NOMO-1 treated with DMSO at 0.1 percent for 48 hours (cell line): ENCODE measurements at regions not wholly inside any gene's neighbourhood (a gene's known extent, or its start where the extent isn't known, plus 50 kb on each side); places are given as distances from the start of the nearest gene placed in this dataset.
"Not testable (repeated sequence)": the region's sequence is repeated elsewhere in the genome, so short reads cannot be mapped to it uniquely, and the experiment has no call there.

ENCODE experiments used
- DNase-seq: peaks from one replicate; lab custom pipeline; 2025; ENCODE audit not compliant: unreplicated experiment; lab: John Stamatoyannopoulos, UW

- not testable (repeated sequence) for DNase-seq
Observed at GRCh38 chr1:194001726-194002350, 815.4 kb upstream of the B3GALT2 start.

GRCh38 chr1:193988885-193989284, 802.5 kb upstream of the B3GALT2 start:
- no peak for DNase-seq

DNA sequence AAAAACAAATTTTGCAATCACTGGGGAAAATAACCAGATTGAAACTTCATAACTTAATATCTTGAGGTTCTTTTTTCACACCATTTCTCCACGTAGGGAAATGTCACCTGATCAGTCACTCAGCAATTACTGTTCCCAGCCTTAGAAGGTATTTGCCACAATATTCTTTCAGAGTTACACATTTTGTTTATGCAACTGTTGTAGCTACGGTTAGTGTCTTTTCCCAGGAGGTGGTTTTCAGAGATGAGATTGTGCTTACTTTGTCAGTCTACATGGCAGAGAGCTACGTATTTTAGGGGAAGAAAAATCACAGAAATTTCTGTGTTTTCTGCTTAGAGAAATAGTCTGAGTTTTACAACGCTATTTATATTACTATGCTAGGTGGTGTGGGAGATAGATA, 792.8 kb upstream of the B3GALT2 start:
- DNase-seq: no peak

DNA sequence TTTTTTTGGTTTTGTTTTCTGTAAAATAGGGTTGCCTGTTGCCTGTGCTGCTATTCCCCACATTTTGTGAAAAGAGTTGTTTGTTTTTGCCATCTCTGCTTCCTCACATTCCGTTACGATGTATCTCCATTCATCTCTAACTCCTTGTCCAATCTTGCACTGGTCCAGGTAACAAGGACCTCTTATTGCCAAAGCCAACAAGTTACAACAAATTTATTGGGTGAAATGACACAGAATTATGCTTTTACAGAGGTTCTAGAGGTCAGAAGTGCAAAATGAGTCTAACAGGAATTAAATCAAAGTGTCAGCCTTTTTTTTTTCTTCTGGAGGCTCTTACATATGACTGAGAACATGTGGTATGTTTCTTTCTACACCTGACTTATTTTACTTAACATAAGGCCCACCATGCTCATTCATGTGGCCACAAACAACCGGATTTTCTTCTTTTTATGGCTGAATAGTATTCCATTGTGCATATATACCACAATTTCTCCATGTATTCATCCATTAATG, 787.9 kb upstream of the B3GALT2 start:
- no peak for DNase-seq

- no peak for DNase-seq
Observed at GRCh38 chr1:193973428-193973827, 787.0 kb upstream of the B3GALT2 start.

DNA sequence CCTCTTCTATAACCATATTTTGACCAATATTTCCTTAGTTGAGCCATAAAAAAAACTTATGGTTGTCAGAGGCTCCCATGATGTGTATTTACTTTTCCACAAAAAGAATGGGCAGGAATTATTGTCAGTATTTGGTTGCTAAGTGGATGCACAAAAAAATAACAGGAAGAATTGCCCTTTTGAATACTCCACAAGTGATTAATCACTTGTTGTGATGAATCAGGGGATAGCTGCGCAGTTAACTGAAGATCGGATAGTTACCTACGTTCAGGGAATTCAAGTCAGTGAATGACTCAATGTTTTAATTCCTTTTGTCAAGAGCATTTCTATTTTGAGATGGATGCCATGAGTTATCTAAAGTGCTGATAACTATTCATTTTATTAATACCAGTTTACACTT, 785.2 kb upstream of the B3GALT2 start:
- no peak for DNase-seq

GRCh38 chr1:193960499-193960898, 774.1 kb upstream of the B3GALT2 start:
- DNase-seq: no peak

GRCh38 chr1:193960040-193960439, 773.6 kb upstream of the B3GALT2 start:
- no peak for DNase-seq

DNA sequence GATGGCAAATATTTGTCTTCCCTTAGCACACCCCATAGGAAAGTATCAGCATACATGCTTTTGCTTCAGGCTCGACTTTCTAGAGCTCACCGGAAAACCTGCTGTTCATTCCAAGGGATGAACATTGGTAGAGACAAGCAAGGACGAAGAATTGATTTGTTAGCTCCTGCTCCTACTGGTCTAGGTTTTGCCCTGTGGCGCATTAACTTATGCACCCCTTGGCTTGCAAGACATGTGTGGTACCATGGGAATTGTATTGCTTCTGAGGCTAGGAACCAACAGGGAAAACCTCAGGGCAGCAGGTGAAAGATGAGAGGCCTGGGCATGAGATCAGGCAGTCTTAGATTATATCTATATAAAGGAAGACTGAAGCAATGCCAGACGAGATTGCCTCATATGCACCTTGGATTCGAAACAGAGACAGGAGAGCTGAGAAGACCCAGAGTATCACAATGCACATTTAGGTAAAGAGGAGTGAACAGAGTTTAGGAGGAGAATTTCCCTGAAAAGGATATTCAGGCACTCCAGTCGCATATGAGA, 771.2 kb upstream of the B3GALT2 start:
- no peak for DNase-seq

DNA sequence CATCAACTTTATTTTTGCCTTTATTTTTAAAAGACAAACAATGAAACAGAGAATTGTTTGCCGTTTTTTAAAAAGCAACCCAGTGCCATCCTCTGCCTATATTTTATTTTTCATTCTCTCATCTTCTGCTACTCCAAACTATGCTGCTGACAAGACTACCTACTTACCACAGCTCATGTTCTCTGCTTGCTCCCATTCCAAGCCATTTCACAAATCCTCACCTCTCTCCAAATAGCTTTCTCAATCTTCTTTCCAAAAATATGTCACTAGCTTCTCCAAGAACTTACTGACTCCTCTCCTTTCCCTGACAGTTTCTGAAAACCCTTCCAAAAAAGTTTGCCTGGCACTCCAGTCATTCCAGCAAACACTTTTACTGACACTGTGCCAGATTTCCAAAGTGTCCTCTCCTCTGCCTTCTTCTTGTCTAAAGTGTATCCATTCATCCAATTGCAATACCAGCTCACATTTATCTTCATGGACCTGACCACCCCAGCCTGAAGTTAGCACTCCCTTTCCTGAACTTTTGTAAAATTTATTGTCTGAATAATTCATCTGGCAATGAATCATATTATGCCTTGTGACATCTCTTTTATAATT, 766.5 kb upstream of the B3GALT2 start:
- DNase-seq: no peak

GRCh38 chr1:193951984-193952383, 765.6 kb upstream of the B3GALT2 start:
- no peak for DNase-seq

DNA sequence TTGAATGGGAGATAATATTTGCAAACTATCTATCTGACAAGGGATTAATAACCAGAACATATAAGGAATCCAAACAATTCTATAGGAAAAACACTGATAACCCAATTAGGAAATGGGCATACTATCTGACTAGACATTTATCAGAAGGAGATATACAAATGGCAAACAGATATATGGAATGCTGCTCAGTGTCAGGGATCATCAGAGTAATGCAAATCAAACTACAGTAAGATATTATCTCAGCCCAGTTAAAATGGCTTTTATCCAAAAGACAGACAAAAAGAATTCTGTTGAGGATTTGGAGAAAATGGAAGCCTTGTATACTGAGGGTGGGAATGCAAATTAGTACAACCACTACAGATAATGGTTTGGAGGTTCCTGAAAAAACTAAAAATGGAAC, 758.0 kb upstream of the B3GALT2 start:
- no peak for DNase-seq

DNA sequence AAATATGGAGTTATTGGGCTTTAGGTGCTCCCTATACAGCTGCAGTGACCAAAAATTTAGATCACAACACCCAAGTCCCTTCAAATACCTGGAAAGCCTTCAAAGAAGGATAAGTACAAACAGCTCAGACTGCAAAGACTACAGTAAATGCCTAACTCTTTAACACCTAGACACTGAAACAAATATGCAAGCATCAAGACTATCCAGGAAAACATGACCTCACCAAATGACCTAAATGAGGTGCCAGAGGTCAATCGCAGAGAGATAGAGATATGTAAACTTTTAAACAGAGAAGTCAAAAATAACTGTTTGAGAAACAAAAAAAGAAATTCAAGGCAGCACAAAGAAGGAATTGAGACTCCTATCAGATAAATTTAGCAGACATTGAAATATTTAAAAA, 753.8 kb upstream of the B3GALT2 start:
- DNase-seq: no peak

GRCh38 chr1:193939585-193939984, 753.2 kb upstream of the B3GALT2 start:
- no peak for DNase-seq

GRCh38 chr1:193937308-193937707, 750.9 kb upstream of the B3GALT2 start:
- DNase-seq: no peak

GRCh38 chr1:193932979-193933378, 746.6 kb upstream of the B3GALT2 start:
- no peak for DNase-seq

GRCh38 chr1:193931356-193931755, 744.9 kb upstream of the B3GALT2 start:
- DNase-seq: no peak

DNA sequence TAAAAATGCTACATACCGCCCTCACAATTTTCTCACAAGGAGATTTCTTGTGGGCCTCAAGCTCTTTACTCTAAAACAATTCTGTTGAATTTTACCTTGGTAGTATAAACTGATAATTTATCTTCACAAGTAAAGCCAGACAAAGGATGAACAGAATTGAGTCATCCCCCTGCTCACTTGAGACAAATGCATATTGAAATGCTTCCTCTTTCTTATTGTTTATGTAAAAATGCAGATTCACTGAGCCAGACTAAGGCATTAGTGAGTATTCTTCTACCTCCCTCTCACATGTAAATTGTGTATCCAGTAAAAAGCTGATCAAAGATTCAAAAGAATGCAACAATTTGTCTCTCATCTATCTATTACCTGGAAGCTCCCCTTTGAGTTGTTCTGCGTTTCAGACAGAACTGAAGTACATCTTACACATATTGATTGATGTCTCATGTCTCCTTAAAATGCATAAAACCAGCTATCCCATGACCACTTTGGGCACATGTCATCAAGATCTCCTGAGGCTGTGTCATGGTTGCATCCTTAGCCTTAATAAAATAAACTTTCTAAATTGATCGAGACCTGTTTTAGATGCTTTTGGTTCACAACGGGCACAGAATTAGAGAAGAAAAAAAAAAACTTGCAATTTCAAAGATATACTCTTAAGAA, 743.1 kb upstream of the B3GALT2 start:
- peak; percentile 14 for DNase-seq

DNA sequence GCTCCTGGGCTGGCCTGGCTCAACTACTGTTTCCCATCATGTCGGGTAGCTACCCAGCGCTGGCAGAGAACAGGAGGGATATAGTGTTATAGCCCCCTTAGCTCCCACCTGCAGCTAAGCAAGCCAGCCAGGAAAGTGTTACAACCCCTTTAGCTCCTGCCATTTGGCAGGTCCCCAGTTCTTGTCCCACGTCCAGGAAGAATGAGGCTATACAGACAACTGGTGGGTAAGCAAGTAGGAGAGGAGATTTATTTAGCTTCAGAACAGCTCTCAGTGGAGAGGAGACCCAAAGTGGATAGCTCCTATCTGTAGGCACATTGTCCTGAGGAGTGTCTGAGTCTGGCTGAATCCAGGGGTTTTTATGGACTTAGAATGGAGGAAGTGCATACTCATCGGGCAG, 741.1 kb upstream of the B3GALT2 start:
- no peak for DNase-seq

GRCh38 chr1:193926956-193927355, 740.5 kb upstream of the B3GALT2 start:
- no peak for DNase-seq

DNA sequence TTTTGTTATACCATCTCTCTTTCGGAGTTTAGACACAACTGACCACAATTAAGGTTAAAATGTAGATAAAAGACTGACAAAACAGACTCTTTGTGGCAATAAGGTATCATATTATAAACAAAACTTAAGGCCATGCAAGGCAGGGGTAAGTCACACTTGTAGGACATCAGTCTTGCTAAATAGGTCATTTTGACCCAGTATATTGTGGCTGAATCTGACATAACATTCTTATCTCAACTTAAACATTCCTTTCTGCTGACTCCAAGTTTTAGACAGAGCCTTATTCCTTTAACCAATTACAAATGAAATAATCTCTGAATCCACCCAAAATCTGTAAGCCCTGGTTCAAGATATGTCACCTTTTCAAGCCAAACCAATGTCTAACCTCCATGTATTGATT, 733.4 kb upstream of the B3GALT2 start:
- no peak for DNase-seq

- DNase-seq: no peak
Observed at GRCh38 chr1:193916452-193916851, 730.0 kb upstream of the B3GALT2 start.
